AG04450 (cell line): ENCODE measurements at regions not wholly inside any gene's neighbourhood (a gene's known extent, or its start where the extent isn't known, plus 50 kb on each side); places are given as distances from the start of the nearest gene placed in this dataset.

Experiments used
- CTCF ChIA-PET: fragments of 300-600, 350-600 bp; formaldehyde crosslinking; extraction: SDS; loops from one replicate; lab custom pipeline; 2022; ENCODE audit warnings: antibody characterized with exemption, inconsistent platforms; lab: Charles Lee
- POLR2A ChIA-PET: fragments of 350-600 bp; formaldehyde crosslinking; extraction: SDS; loops from one replicate; lab custom pipeline; 2021; ENCODE audit warnings: antibody characterized with exemption, inconsistent platforms; lab: Yijun Ruan, JAX
- DNase-seq: peaks from one replicate; pipeline ENCODE4 v3.0.0-alpha.2; 2011; ENCODE audit warnings: low read depth, low spot score
- H3K27ac ChIP-seq: one replicate; pipeline ENCODE4 v1.5.1; 2012; ENCODE audit warnings: low read depth, low read length, control low read depth
- H3K27me3 ChIP-seq: one replicate; pipeline ENCODE4 v1.6.0; 2012; ENCODE audit warnings: low read length; ENCODE audit not compliant: control insufficient read depth, insufficient read depth
- H3K4me3 ChIP-seq: 2 replicates; pipeline ENCODE4 v1.5.1; 2011; ENCODE audit warnings: mild to moderate bottlenecking, low read depth, low read length, control low read depth
- H3K9me3 ChIP-seq: 2 replicates; pipeline ENCODE4 v1.5.1; 2012; ENCODE audit warnings: low read length; ENCODE audit not compliant: control insufficient read depth, insufficient read depth
- TF ChIP-seq, protein P1 (sequence below): IDR thresholded peaks from 2 replicates; pipeline ENCODE4 v1.5.1; 2011; ENCODE audit warnings: low read depth, low read length, control low read depth, inconsistent platforms

DNA sequence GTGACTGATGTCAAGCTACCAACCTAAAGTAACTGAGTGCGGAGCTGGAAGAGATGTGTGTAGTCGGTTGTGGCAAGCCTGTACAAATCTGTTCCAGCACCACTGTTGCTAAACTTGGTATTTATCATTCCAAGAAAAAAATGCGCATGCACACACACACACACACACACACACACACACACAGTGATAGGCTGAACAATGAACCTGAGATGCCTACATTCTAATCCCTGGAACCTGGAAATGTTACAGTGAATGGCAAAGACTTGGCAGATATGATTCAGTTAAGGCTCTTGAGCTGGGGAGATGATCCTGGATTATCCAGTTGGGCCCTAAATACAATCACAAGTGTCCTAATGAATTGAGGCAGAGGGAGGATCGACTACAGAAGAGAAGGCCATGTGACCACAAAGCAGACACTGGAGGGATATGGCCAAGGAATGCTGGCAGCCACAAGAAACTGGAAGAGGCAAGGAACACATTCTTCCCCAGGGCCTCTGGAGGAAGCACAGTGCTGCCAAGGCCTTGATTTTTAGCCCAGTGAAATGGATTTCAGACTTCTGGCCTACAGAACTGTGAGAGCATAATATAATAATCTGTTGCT is 49.7 kb upstream of the LHFPL2 start:
- no peak overlapping the region for H3K27ac ChIP-seq
- POLR2A ChIA-PET: no interaction called here
- H3K4me3 ChIP-seq: no peak overlapping the region
- no peak for DNase-seq
- peaks cover 3% of the 10 kb centered on the region; the same call in 1 of the 2 replicates for H3K9me3 ChIP-seq
- H3K27me3 ChIP-seq: no peaks in the 10 kb centered on the region
- TF ChIP-seq, protein P1, sequence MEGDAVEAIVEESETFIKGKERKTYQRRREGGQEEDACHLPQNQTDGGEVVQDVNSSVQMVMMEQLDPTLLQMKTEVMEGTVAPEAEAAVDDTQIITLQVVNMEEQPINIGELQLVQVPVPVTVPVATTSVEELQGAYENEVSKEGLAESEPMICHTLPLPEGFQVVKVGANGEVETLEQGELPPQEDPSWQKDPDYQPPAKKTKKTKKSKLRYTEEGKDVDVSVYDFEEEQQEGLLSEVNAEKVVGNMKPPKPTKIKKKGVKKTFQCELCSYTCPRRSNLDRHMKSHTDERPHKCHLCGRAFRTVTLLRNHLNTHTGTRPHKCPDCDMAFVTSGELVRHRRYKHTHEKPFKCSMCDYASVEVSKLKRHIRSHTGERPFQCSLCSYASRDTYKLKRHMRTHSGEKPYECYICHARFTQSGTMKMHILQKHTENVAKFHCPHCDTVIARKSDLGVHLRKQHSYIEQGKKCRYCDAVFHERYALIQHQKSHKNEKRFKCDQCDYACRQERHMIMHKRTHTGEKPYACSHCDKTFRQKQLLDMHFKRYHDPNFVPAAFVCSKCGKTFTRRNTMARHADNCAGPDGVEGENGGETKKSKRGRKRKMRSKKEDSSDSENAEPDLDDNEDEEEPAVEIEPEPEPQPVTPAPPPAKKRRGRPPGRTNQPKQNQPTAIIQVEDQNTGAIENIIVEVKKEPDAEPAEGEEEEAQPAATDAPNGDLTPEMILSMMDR: no peak
- CTCF ChIA-PET: no interaction called here
